Neural cell (in vitro differentiated cells): ENCODE measurements at regions not wholly inside any gene's neighbourhood (a gene's known extent, or its start where the extent isn't known, plus 50 kb on each side); places are given as distances from the start of the nearest gene placed in this dataset.

Experiments
- H2AFZ ChIP-seq: fragments of 200-600, 300-800 bp; sonication (generic), shearing (Covaris generic); 2 replicates; pipeline ENCODE4 v1.6.0; 2014; ENCODE audit warnings: low read depth, mild to moderate bottlenecking, antibody characterized with exemption, low read length, moderate library complexity
- H3F3A ChIP-seq: fragments of 200-600 bp; shearing (Covaris generic); 2 replicates; pipeline ENCODE4 v1.6.1; 2016; ENCODE audit warnings: mild to moderate bottlenecking, moderate library complexity, mixed read lengths, antibody characterized with exemption, low read length; ENCODE audit not compliant: insufficient read depth, poor library complexity, severe bottlenecking
- H3K27ac ChIP-seq: fragments of 200-600, 300-800 bp; sonication (generic), shearing (Covaris generic); 2 replicates; pipeline ENCODE4 v1.5.1; 2014; ENCODE audit warnings: mild to moderate bottlenecking, low read length, moderate library complexity
- H3K27me3 ChIP-seq: fragments of 300-800, 200-600 bp; sonication (generic), shearing (Covaris generic); 2 replicates; pipeline ENCODE4 v1.6.0; 2014; ENCODE audit warnings: mild to moderate bottlenecking, low read depth, low read length, moderate library complexity; ENCODE audit not compliant: insufficient read depth
- H3K36me3 ChIP-seq: fragments of 300-800, 200-600 bp; sonication (generic), shearing (Covaris generic); 2 replicates; pipeline ENCODE4 v1.5.1; 2014; ENCODE audit warnings: mild to moderate bottlenecking, antibody characterized with exemption, low read length, moderate library complexity; ENCODE audit not compliant: insufficient read depth
- H3K4me2 ChIP-seq: fragments of 300-800, 200-600 bp; sonication (generic), shearing (Covaris generic); 2 replicates; pipeline ENCODE4 v1.6.0; 2014; ENCODE audit warnings: mild to moderate bottlenecking, low read length
- H3K4me3 ChIP-seq: fragments of 300-800, 200-600 bp; sonication (generic), shearing (Covaris generic); 2 replicates; pipeline ENCODE4 v1.5.1; 2014; ENCODE audit warnings: mild to moderate bottlenecking, low read length, moderate library complexity
- H3K79me2 ChIP-seq: fragments of 200-600 bp; shearing (Covaris generic); replicated peaks from 2 replicates; pipeline ENCODE4 v1.6.0; 2014; ENCODE audit warnings: mild to moderate bottlenecking, low read length, moderate library complexity; ENCODE audit not compliant: insufficient read depth
- H3K9ac ChIP-seq: fragments of 300-800, 200-600 bp; sonication (generic), shearing (Covaris generic); 2 replicates; pipeline ENCODE4 v1.6.1; 2016; ENCODE audit warnings: mild to moderate bottlenecking, low read length, mixed read lengths
- H3K9me2 ChIP-seq: fragments of 200-600 bp; shearing (Covaris generic); 2 replicates; pipeline ENCODE4 v1.6.1; 2016; ENCODE audit warnings: mild to moderate bottlenecking, low read length, mixed read lengths; ENCODE audit not compliant: insufficient read depth
- H3K9me3 ChIP-seq: fragments of 200-600, 300-800 bp; sonication (generic), shearing (Covaris generic); 2 replicates; pipeline ENCODE4 v1.6.1; 2016; ENCODE audit warnings: mild to moderate bottlenecking, mixed run types, low read length, moderate library complexity, mixed read lengths
- H4K20me1 ChIP-seq: fragments of 200-600 bp; shearing (Covaris generic); 2 replicates; pipeline ENCODE4 v1.6.1; 2016; ENCODE audit warnings: mild to moderate bottlenecking, mixed run types; ENCODE audit not compliant: insufficient read depth
- CTCF ChIP-seq: fragments of 450-650 bp; IDR thresholded peaks from 2 replicates; pipeline ENCODE4 v1.5.1; 2014; ENCODE audit warnings: antibody characterized with exemption, mild to moderate bottlenecking, moderate library complexity; ENCODE audit not compliant: poor library complexity, severe bottlenecking
- EP300 ChIP-seq: fragments of 450-650 bp; conservative IDR thresholded peaks from 2 replicates; pipeline ENCODE4 v1.6.1; 2014; ENCODE audit warnings: antibody characterized with exemption, mild to moderate bottlenecking, moderate library complexity; ENCODE audit not compliant: poor library complexity, severe bottlenecking
- EZH2 ChIP-seq: fragments of 200-600, 300-800 bp; shearing (Covaris generic), sonication (generic); IDR thresholded peaks from 2 replicates; pipeline ENCODE4 v1.6.1; 2014; ENCODE audit warnings: antibody characterized with exemption, low read length, borderline replicate concordance, mild to moderate bottlenecking; ENCODE audit not compliant: insufficient read depth, poor library complexity, severe bottlenecking
- MXI1 ChIP-seq: fragments of 450-650 bp; conservative IDR thresholded peaks from 2 replicates; pipeline ENCODE4 v1.6.1; 2014; ENCODE audit warnings: antibody characterized with exemption, mild to moderate bottlenecking; ENCODE audit not compliant: poor library complexity, severe bottlenecking
- POLR2AphosphoS5 ChIP-seq: IDR thresholded peaks from 2 replicates; pipeline ENCODE4 v1.6.1; 2012
- RAD21 ChIP-seq: fragments of 450-650 bp; conservative IDR thresholded peaks from 2 replicates; pipeline ENCODE4 v1.6.1; 2014; ENCODE audit warnings: antibody characterized with exemption, mild to moderate bottlenecking, moderate library complexity
- REST ChIP-seq: IDR thresholded peaks from 2 replicates; pipeline ENCODE4 v1.6.1; 2012; ENCODE audit warnings: borderline replicate concordance
- SMC3 ChIP-seq: fragments of 450-650 bp; conservative IDR thresholded peaks from 2 replicates; pipeline ENCODE4 v1.6.1; 2014; ENCODE audit warnings: antibody characterized with exemption, mild to moderate bottlenecking, moderate library complexity; ENCODE audit not compliant: poor library complexity
- TAF1 ChIP-seq: IDR thresholded peaks from 2 replicates; pipeline ENCODE4 v1.6.1; 2012; ENCODE audit warnings: low read depth

- TF ChIP-seq EP300 (no peak), CTCF (no peak), REST (no peak), EZH2 (no peak), RAD21 (no peak), POLR2AphosphoS5 (no peak), TAF1 (no peak), MXI1 (no peak), SMC3 (no peak)
- no peaks in the 10 kb centered on the region for H3F3A ChIP-seq
- no peaks in the 10 kb centered on the region for H3K27me3 ChIP-seq
- no peak overlapping the region for H3K27ac ChIP-seq
- H3K9ac ChIP-seq = no peak overlapping the region
- H3K79me2 ChIP-seq = no peaks in the 10 kb centered on the region
- H2AFZ ChIP-seq = no peak overlapping the region
- no peaks in the 10 kb centered on the region for H3K36me3 ChIP-seq
- no peaks in the 10 kb centered on the region for H3K9me3 ChIP-seq
- H3K4me2 ChIP-seq = no peak overlapping the region
- no peak overlapping the region for H3K4me3 ChIP-seq
- H3K9me2 ChIP-seq = no peaks in the 10 kb centered on the region
- no peaks in the 10 kb centered on the region for H4K20me1 ChIP-seq
Measured at GRCh38 chrX:34379891-34380290, 247.8 kb upstream of the FAM47A start.

GRCh38 chrX:34377645-34378044, 245.5 kb upstream of the FAM47A start:
- Histone ChIP-seq H3K9ac (no peak overlapping the region), H2AFZ (no peak overlapping the region), H3K79me2 (no peaks in the 10 kb centered on the region), H3K9me3 (no peaks in the 10 kb centered on the region), H3K27me3 (no peaks in the 10 kb centered on the region), H3F3A (no peaks in the 10 kb centered on the region), H3K27ac (no peak overlapping the region), H3K36me3 (no peaks in the 10 kb centered on the region), H3K4me3 (no peak overlapping the region), H3K4me2 (no peak overlapping the region), H4K20me1 (no peaks in the 10 kb centered on the region), H3K9me2 (no peaks in the 10 kb centered on the region)
- TF ChIP-seq EZH2 (no peak), EP300 (no peak), MXI1 (no peak), TAF1 (no peak), CTCF (no peak), POLR2AphosphoS5 (no peak), REST (no peak), SMC3 (no peak)
